HG03354 (cell line): ENCODE measurements at regions not wholly inside any gene's neighbourhood (a gene's known extent, or its start where the extent isn't known, plus 50 kb on each side); places are given as distances from the start of the nearest gene placed in this dataset.

ENCODE experiments used
- ATAC-seq: cut with Tn5 transposase; IDR thresholded peaks from one replicate; pipeline ENCODE4 v1.9.1; 2021; ENCODE audit warnings: mild to moderate bottlenecking; ENCODE audit not compliant: unreplicated experiment, poor library complexity, severe bottlenecking

GRCh38 chr18:10289251-10289650, 165.2 kb upstream of the APCDD1 start:
- ATAC-seq, result no peak

- no peak for ATAC-seq
Measured at GRCh38 chr18:10289951-10290637, 164.3 kb upstream of the APCDD1 start.

- ATAC-seq, result no peak
Measured at GRCh38 chr18:10290638-10291235, 163.7 kb upstream of the APCDD1 start.

- ATAC-seq, result no peak
Measured at GRCh38 chr18:10291568-10291981, 162.9 kb upstream of the APCDD1 start.

- no peak for ATAC-seq
Measured at GRCh38 chr18:10293966-10294365, 160.5 kb upstream of the APCDD1 start.

GRCh38 chr18:10295751-10296150, 158.7 kb upstream of the APCDD1 start:
- no peak for ATAC-seq

GRCh38 chr18:10296491-10296890, 157.9 kb upstream of the APCDD1 start:
- no peak for ATAC-seq

GRCh38 chr18:10297086-10297485, 157.3 kb upstream of the APCDD1 start:
- ATAC-seq, result no peak

GRCh38 chr18:10298346-10298745, 156.1 kb upstream of the APCDD1 start:
- ATAC-seq, result no peak

GRCh38 chr18:10299643-10300042, 154.8 kb upstream of the APCDD1 start:
- ATAC-seq, result no peak

GRCh38 chr18:10300739-10301138, 153.7 kb upstream of the APCDD1 start:
- no peak for ATAC-seq

GRCh38 chr18:10301831-10302483, 152.5 kb upstream of the APCDD1 start:
- ATAC-seq, result no peak

- ATAC-seq, result no peak
Measured at GRCh38 chr18:10303171-10303570, 151.3 kb upstream of the APCDD1 start.

- no peak for ATAC-seq
Measured at GRCh38 chr18:10304853-10305252, 149.6 kb upstream of the APCDD1 start.

- ATAC-seq, result no peak
Measured at GRCh38 chr18:10306779-10307178, 147.7 kb upstream of the APCDD1 start.

- no peak for ATAC-seq
Measured at GRCh38 chr18:10308154-10308553, 146.3 kb upstream of the APCDD1 start.

- no peak for ATAC-seq
Measured at GRCh38 chr18:10310626-10311025, 143.8 kb upstream of the APCDD1 start.

- no peak for ATAC-seq
Measured at GRCh38 chr18:10312326-10313015, 142.0 kb upstream of the APCDD1 start.

GRCh38 chr18:10313016-10313342, 141.5 kb upstream of the APCDD1 start:
- no peak for ATAC-seq

- no peak for ATAC-seq
Measured at GRCh38 chr18:10314066-10314465, 140.4 kb upstream of the APCDD1 start.

- ATAC-seq, result no peak
Measured at GRCh38 chr18:10315522-10315921, 138.9 kb upstream of the APCDD1 start.
